ENCODE measurements at regions not wholly inside any gene's neighbourhood (a gene's known extent, or its start where the extent isn't known, plus 50 kb on each side); places are given as distances from the start of the nearest gene placed in this dataset.
"Not testable (repeated sequence)": the region's sequence is repeated elsewhere in the genome, so short reads cannot be mapped to it uniquely, and the experiment has no call there.

DNA sequence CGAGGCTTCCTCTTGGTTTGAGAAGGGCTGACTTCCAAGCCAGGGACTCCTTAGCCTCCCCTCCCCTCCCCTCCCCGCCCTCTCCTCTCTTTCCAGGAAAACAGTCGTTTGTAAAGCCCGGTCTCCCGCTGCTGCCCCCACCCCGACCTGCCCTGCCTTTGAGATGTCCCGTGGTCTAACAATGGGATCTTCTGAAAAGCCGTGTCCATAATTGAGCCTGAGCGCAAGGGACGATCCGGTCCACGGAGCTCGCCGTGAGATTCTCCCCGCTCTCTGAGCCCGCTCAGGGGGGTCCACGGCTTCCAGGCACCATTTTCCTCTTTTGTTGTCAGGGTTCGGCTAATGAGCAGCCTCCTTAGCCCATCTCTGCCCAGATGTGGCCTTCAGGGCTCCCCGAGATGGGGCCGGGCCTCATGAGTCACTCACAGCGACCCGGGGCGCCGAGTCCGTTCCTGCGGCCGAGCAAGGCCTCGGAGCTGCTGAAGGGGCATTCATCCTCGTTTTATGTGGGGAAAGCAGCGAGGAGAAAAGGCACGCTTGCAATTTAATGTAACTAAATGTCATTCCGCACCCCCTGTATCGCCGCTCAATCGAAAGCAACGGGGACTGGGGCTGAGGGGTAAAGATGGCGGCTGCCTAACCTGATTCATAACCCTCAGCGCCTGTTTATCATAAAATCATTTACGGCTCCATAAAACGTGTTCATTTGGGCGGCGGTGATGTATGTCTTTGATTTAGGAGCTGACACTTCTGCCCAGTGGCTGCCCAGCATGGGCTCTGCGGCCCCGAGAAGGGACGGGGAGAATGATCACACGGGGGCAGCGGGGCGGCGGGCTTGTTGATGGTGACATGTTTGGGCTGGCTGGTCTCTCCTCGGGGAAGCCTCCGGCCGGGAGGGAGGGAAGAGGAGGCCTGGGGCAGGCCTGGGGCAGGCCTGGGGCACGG lies 232.6 kb upstream of the C1orf174 start:
- DNase-seq (ENCODE audit: extremely low read depth in 1 of 2, low read depth in 1 of 2), result no peak

DNA sequence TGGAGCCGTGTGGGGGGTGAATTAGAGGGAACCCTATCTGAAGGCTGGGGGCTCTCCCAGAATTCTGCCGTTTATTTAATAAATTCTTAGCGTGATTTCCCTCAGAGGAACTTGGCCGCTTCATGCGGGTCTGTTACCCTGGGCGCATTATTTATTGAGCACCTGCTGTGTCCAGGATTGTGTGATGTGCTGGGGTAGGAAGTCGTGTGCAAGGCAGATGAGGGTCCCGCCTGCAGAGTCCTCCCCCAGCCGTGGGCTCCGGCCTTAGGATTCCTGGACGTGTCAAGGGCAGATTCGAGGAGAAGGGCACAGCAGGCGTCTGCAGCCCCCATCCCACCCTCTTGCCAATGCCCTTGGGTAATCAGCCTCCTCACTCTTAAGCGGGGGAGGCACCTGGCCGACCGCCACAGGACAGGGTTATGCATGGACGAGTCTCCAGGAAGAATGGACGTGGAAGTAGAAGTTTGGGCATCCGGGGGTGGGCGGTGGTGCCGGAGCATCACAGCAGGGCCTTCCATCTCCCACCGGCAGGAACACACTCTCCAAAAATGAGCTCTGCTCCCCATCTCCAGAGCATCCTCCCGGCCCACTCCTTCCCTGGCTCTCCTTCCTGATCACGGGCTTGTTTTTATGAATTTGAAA lies 233.3 kb upstream of the C1orf174 start:
- no peak for DNase-seq (ENCODE audit: extremely low read depth in 1 of 2, low read depth in 1 of 2)

DNA sequence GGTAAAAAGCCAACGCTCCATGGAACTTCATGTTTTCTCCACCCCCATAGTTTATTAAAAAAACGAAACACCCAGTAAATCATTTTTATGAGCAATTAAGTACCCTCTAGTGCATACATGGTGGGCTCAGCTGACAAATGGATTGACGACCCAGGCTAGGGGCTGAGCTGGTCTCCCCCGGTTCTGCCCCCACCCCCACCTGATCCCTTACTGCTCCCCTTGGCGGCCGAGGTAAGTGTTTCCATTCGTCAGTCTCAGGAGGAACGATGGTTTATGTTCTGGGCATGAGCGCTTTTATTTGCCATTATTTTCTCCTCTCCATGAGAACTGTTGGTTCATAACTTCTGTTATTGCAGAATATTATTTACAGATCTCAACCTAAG lies 233.9 kb upstream of the C1orf174 start:
- no peak for DNase-seq (ENCODE audit: extremely low read depth in 1 of 2, low read depth in 1 of 2)

DNA sequence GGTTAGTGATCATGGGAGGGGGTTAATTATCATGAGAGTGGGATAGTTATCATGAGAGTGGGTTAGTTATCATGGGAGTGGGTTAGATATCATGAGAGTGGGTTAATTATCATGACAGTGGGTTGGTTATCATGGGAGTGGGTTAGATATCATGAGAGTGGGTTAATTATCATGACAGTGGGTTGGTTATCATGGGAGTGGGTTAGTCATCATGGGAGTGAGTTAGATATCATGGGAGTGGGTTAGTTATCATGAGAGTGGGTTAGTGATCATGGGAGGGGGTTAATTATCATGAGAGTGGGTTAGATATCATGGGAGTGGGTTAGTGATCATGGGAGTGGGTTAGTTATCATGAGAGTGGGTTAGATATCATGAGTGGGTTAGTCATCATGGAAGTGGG lies 235.8 kb upstream of the C1orf174 start:
- DNase-seq (ENCODE audit: extremely low read depth in 1 of 2, low read depth in 1 of 2), result not testable (repeated sequence)

DNA sequence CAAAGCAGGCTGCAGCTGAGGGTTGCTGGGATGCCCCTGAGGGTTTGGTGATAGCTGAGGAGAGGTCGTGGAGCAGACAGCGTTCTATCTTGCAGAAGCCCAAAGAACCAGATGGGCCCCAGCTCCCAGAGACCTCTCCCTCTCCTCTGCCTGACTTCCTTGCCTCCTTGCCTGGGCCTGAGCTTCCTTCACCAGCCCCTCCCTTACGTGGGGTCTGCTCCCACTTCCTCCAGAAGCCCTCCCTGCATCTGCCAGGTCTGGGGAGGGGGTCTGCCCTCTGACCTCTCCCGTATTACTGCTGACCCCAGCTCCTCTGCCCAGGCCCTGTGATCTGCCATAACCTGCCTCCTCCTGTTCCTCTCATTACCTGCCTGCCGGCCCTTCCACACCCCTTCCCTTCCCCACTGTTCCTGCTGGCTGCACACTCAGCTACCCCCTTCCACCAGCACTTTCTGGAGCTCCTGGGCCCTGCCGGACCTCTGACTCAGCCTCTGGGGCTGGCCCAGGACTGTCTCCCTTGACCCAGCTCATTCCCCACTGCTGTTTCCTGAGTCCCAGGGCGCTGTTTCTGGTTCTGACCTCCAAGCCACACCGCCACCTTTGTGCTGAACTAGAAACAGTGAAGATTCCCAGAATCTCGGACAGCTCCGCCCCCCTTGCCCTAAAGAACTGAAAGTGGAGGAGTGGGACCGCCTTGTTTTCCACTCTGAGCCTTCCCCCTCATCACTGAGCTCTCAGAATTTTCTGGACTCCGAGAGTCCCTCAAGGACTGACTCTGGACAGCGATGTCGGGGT lies 237.7 kb upstream of the C1orf174 start:
- no peak for DNase-seq (ENCODE audit: extremely low read depth in 1 of 2, low read depth in 1 of 2)

DNA sequence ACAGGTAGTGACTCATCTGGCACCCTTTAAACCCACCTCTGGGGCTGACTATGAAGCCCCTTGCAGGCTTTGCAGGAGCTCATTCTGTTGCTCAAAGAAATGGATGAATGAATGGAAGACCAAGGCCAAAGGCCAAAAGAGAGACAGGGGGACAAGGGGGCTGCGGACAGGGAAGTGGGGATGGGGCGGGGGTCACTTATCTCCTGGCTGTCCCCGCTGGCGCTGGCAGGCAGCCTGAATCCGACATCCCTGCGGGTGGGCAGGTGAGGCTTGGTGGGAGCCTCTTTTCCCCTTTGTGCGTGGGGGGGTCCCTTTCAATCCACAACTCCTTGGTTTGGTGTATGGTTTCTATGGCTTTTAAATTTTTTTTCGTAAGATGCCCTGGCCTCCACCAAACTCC lies 239.6 kb upstream of the C1orf174 start:
- DNase-seq (ENCODE audit: extremely low read depth in 1 of 2, low read depth in 1 of 2), result no peak

DNA sequence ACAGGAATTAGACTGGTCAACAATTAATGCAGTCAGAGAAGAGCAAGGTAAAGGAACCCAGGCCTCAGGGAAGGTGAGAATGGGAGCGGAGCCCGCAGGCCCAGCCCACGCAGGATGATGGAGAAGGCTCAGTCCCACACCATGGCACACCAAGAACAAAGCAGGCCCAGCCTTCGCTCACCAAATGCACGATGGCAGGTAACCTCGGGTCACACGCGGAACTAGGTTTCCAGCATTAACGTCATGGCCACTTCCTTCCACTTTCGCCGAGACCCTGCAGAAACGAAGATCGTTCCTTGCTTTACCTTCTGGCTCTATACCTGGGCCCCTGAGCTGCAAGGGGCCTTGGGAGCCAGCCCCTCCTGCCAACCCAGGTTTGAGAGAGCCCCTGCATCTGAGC lies 240.2 kb upstream of the C1orf174 start:
- no peak for DNase-seq (ENCODE audit: extremely low read depth in 1 of 2, low read depth in 1 of 2)

DNA sequence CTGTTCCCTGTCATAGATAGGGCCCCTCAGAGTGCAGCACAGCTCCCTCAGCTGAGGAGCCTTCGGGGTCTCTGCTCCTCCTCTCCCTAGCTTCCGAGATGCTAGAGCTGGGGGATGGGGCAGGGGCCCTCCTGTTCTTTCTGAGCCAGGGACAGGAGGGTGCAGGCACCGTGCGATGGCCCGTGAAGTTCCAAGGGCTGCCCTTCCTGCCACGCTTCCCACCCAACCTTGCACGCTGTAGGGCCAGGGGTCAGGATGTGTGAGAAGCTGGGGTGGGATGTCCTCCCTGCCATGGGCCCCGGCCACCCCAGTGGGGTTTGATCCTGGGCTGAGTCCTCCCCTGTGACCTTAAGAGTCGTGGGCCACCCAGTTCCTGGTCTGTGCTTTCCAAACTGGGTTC lies 240.7 kb upstream of the C1orf174 start:
- DNase-seq (ENCODE audit: extremely low read depth in 1 of 2, low read depth in 1 of 2), result no peak

DNA sequence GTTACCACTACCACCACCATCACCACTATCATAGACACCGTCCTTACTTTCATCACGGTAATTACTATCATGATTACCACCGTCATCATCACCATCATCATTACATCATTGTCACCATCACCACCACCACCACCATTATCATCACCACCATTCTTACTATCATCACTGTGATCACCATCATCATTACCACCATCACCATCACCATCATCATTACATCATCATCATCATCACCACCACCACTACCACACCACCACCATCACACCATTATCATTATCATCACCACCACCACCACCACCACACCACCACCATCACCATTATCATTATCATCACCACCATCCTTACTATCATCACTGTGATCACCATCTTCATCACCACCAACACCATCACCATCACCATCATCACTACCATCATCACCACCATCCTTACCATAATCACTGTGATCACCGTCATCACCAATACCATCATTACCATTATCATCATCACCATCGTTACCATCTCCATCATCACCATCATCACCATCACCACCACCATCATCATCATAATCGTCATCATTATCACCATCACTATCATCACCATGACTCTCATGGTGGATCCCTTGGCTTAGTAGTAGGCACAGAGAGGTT lies 244.4 kb upstream of the C1orf174 start:
- no peak for DNase-seq (ENCODE audit: extremely low read depth in 1 of 2, low read depth in 1 of 2)

DNA sequence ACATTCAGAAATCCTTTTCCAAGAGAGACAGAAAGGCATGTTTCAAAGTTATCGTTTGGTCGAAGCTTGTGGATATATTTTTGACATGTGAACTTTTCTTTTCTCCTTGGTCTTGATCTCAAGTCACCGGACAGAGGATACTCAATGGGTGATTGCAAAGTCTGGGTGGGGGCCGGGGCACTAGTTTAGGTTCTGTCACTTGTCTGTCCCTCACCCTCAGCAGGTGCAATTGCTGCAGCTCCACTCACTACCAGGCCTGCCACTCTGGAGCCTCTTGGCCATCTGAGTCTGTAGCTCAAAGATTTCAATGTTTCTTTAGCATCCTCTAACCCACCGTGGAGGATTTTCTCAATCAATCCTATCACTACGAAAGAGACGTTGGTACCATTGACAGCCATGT lies 246.0 kb upstream of the C1orf174 start:
- DNase-seq (ENCODE audit: extremely low read depth in 1 of 2, low read depth in 1 of 2), result no peak

DNA sequence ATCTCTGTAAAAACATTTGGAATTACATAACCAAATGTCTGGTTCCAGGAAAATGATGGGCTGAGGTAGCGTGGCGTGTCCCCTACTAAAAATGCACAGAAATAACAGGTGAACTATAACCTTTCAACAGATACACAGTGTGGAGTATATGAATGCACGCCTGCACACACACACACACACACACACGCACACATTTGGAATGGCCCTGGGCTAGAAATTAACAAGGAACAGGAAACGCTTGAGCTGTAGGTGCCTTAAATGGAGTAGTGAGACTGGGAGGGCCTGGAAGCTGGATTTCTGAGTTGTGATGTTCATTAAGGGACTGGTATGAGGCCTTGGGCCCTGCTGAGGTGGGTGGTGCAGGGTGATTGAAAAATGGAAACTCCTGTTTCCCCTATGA lies 246.5 kb upstream of the C1orf174 start:
- no peak for DNase-seq (ENCODE audit: extremely low read depth in 1 of 2, low read depth in 1 of 2)

DNA sequence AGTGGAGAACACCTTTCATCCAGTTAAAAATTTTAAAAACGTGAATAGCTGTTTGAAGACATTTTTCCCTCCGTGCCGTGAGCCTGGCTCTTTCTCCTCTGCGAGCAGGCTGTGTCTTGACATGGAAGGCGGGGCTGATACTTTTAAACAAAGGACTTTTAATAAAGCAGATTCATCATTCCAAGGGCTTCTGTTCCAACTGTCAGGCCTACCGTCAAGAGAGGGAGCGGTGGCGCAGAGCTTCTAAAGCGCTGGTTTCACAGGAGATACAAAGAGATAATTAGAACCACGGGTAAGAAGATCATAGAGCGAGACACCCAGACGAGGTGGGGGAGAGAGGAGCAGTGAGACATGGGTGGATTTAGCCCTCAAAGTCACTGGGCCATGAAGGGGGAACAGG lies 247.4 kb upstream of the C1orf174 start:
- DNase-seq (ENCODE audit: extremely low read depth in 1 of 2, low read depth in 1 of 2), result no peak

DNA sequence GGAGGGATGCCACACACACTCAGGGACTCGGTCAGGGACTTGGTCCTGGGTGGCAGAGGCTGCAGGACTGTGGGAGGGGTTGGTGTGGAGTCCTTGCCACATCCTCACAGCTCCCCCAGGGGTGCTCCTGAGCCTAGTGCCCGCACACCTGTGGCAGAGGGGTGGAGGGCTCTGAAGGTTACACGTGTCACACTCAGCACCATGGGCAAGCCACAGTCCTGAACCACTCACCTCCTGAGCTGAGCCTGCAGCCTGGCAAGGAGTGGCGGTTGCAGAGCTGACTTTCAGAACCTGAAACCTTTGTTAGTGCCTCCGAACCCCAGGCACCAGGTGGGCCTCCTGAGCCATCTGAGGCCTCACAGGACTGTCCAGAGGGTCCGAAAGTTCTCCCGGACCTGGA lies 249.2 kb upstream of the C1orf174 start:
- DNase-seq (ENCODE audit: extremely low read depth in 1 of 2, low read depth in 1 of 2), result no peak

DNA sequence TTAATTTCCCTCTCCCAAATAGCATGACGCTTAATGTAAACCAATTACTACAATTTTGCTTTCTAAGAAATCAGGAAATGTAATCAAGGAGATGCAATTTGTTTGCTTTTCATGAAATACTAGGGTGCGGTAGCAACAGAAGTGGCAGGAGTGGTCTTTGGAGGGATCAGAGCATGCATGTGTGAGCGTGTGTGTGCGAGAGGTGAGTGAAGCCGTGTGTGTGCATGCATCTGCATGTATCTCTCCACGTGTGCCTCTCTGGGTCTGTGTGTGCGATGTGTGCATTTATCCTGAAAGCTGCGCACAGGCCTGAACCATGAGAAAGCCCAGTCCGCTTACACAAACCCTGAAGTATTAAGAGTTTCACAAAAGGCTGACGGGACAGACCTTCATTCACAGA lies 249.8 kb upstream of the C1orf174 start:
- DNase-seq (ENCODE audit: extremely low read depth in 1 of 2, low read depth in 1 of 2), result no peak

DNA sequence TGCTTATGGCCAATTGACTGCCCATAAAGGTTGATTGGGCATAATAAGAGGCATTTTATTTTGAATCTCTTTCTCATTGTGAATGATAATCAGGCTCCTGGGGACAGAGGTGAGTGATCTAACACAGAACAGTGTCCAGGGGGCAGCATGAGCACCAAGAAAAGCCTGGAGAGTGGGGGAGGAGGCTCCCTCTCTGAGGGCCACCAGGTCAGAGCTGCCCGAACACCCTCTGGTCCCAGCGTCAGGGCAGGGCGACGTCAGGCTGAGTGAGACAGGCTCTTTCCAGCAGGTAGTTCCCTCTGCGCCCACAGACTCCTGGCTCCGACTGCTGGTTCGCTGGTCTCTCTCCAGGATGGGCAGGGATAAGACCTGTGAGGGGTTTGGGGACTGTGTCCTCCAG lies 250.2 kb upstream of the C1orf174 start:
- DNase-seq (ENCODE audit: extremely low read depth in 1 of 2, low read depth in 1 of 2), result no peak

DNA sequence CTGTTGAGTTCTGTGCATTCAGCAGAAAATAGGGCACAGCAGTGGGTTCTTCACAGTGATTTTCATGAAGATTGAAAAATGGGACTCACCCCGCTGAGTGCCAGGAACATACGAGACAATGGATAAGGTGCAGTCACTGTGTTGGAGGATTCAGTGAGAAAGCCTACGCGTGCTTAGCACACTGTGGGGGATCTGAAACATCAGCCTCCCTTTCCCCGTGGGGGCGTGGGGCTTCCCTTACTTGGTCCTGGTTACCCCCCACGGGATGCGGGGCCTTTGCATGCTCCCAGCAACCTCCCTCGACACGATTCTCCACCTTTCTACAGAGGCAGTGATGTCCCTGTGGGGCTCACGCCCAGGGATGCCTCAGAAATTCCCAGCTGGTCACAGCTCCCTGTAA lies 252.2 kb upstream of the C1orf174 start:
- DNase-seq (ENCODE audit: extremely low read depth in 1 of 2, low read depth in 1 of 2), result no peak

DNA sequence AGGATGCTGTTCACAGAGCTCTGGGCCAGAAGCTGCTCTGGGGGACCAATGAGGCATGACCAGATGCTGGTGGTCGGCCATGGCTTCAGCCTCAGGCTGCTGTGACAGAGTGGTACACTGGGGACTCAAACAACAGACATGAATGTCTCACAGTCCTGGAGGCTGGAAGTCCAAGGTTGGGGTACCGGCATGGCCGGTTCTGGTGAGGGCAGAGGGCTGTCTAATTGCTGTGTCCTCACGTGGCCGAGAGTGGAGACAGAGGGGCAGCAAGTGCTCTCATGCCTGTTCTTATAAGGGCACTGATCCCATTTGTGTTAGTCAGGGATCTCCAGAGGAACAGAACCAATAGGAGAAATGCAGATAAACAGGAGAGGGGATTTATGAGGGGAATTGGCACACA lies 253.5 kb upstream of the C1orf174 start:
- DNase-seq (ENCODE audit: extremely low read depth in 1 of 2, low read depth in 1 of 2), result no peak

DNA sequence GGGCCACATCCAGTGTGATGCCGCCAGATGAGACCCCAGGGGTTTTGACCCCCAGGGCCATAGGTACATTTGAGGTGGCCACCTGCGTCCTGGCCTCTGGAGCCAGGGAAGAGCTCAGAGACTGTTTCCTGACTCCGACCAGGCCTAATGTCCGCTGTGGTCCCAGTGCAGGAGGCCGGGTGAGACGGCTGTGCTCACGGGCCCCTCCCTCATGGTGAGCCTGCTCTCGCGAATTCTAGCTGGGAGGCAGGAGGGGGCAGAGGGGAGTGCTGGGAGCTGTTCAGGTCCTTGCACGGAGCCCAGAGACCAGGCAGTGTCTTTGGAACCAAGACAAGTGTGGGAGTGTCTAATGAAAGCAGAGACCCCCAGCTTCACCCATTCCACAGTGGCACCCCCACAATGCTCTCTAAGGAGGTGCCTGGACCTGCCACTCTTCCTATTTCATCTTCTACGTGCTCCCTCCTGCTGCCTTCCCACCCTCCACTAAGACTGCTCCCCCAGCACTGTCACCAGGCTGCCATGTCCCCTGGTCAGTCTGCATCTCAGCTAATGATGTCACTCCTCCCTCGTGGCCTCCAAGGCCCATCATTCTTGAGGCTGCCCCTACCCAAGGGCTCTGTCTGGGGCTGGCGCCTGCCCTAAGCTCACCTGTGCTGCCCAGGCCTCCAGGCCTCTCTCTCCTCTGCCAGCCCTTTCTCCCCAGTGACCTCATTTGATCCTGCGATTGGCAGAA lies 256.3 kb upstream of the C1orf174 start:
- DNase-seq (ENCODE audit: extremely low read depth in 1 of 2, low read depth in 1 of 2), result no peak

DNA sequence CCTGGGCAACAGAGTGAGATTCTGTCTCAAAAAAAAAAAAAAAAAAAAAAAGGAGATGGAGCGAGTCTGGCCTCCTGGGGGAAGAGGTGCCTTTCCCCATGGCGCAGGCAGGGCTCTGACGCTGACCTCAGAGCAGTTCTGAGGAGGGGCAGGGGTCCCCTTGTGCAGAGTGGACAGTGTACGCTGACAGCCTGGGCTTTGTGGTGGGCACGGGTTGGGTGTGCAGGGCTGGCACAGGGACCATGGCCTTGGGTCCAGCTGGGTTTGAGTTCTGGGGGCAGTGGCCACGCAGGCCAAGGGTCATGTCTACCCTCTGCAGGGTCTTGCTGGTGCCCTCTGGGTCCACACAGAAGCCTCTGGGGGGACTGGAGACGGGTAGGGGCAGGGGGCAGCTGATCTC lies 260.1 kb upstream of the C1orf174 start:
- no peak for DNase-seq (ENCODE audit: extremely low read depth in 1 of 2, low read depth in 1 of 2)

DNA sequence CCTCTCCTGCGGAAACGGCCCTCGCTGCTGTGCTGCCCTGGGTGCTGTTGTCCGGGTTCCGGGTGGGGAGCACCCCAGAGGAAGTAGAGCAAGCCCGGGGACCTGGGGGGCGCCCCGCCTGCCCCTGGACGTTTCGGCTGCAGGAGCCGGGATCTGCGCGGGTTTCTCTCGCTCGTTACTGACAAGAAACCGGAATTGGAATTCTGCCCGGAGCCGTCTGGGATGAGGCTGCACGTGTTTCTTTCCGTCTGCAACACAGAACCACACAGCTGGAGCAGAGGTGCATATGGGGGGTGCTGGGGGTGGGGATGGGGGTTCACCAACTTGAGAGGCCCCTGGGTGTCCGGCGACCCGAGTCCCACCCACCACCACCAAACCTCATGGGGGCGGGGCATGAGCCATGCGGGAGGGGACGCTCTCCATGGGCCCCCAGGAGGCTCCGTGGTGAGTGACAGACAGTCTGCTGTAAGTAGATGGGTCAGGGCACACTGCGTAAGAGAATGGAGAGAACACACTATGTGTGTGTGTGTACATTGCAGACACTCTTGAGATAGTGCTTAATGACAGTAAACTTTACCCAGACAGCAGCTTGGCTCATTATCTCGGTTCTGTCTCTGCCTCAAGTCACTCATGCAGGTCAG lies 261.4 kb upstream of the C1orf174 start:
- DNase-seq (ENCODE audit: extremely low read depth in 1 of 2, low read depth in 1 of 2), result no peak

Data from stimulated activated CD8-positive, alpha-beta memory T cell treated with anti-CD3 and anti-CD28 coated beads, Interleukin-7, amount 100 ng/mL, for 48 hours (primary cell).